ENCODE measurements at regions not wholly inside any gene's neighbourhood (a gene's known extent, or its start where the extent isn't known, plus 50 kb on each side); places are given as distances from the start of the nearest gene placed in this dataset.

DNA sequence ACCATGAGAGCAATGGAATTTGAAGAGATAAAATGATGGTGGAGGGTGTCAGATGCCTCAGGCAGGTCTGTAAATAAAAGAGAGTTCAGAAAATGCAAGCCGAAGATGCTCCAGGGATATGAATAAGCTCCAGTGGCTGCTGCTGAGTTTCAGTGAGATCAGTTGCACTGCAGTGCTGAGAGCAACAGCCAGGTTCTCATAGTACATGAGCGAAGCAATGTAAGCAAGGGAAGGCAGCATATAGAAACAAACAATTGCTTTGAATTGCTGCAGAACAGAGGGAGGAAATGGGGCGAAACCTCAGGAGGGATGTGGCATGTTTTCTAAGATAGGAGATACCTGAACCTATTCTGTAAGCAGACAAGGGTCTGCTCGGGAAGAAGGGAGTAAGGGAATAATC is 369.5 kb downstream of the AASDHPPT start:
- H3K4me3 ChIP-seq: no peak overlapping the region
- intact Hi-C loops (cut with micrococcal nuclease): no loop called here
- no peaks in the 10 kb centered on the region for H3K4me1 ChIP-seq (replicated peaks in 1 of 2; ENCODE audit: control insufficient read depth in 2 of 2, insufficient read depth in 2 of 2, low read length in 2 of 2)
- H3K36me3 ChIP-seq (ENCODE audit: control insufficient read depth, insufficient read depth, low read length): no peaks in the 10 kb centered on the region
- ChIA-PET POLR2A (no interaction called here), CTCF (ENCODE audit: low intra/inter-chr PET ratio) (no interaction called here)
- H3K9me1 ChIP-seq (ENCODE audit: control insufficient read depth, insufficient read depth, low read length): no peaks in the 10 kb centered on the region
- no peak overlapping the region for H3K4me2 ChIP-seq (ENCODE audit: insufficient read depth, low read length)
- H3K79me2 ChIP-seq (ENCODE audit: control insufficient read depth, insufficient read depth, low read length): no peaks in the 10 kb centered on the region
- 2% methylated on average over 4 of the region's 4 CpGs for WGBS (ENCODE audit: insufficient coverage, low coverage, missing lambda C conversion rate)
- H3K9ac ChIP-seq (ENCODE audit: insufficient read depth in 1 of 2, low read depth in 2 of 2, low read length in 2 of 2): no peak overlapping the region
- H2AFZ ChIP-seq (ENCODE audit: low read depth, low read length): no peak overlapping the region
- no peak for TF ChIP-seq PHF8 (IDR thresholded peaks at IDR 0.05; ENCODE audit: borderline replicate concordance, low read length)
- TF ChIP-seq, protein P1, sequence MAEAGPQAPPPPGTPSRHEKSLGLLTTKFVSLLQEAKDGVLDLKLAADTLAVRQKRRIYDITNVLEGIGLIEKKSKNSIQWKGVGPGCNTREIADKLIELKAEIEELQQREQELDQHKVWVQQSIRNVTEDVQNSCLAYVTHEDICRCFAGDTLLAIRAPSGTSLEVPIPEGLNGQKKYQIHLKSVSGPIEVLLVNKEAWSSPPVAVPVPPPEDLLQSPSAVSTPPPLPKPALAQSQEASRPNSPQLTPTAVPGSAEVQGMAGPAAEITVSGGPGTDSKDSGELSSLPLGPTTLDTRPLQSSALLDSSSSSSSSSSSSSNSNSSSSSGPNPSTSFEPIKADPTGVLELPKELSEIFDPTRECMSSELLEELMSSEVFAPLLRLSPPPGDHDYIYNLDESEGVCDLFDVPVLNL (CRISPR knock-in tag; IDR thresholded peaks at IDR 0.05; ENCODE audit: low read depth): no peak
- TF ChIP-seq ADNP (tag; IDR thresholded peaks at IDR 0.05): no peak
- no peak for TF ChIP-seq SIN3A (IDR thresholded peaks at IDR 0.05; ENCODE audit: borderline replicate concordance in 2 of 2, control insufficient read depth in 1 of 2, low read depth in 2 of 2, low read length in 2 of 2)
- TF ChIP-seq, protein P2, sequence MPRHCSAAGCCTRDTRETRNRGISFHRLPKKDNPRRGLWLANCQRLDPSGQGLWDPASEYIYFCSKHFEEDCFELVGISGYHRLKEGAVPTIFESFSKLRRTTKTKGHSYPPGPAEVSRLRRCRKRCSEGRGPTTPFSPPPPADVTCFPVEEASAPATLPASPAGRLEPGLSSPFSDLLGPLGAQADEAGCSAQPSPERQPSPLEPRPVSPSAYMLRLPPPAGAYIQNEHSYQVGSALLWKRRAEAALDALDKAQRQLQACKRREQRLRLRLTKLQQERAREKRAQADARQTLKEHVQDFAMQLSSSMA (CRISPR knock-in tag; IDR thresholded peaks at IDR 0.05): no peak
- no peak for TF ChIP-seq THRAP3 (IDR thresholded peaks at IDR 0.05; ENCODE audit: borderline replicate concordance)
- no peak for TF ChIP-seq HDGF (IDR thresholded peaks at IDR 0.05)
- TF ChIP-seq, protein P3, sequence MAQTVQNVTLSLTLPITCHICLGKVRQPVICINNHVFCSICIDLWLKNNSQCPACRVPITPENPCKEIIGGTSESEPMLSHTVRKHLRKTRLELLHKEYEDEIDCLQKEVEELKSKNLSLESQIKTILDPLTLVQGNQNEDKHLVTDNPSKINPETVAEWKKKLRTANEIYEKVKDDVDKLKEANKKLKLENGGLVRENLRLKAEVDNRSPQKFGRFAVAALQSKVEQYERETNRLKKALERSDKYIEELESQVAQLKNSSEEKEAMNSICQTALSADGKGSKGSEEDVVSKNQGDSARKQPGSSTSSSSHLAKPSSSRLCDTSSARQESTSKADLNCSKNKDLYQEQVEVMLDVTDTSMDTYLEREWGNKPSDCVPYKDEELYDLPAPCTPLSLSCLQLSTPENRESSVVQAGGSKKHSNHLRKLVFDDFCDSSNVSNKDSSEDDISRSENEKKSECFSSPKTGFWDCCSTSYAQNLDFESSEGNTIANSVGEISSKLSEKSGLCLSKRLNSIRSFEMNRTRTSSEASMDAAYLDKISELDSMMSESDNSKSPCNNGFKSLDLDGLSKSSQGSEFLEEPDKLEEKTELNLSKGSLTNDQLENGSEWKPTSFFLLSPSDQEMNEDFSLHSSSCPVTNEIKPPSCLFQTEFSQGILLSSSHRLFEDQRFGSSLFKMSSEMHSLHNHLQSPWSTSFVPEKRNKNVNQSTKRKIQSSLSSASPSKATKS (CRISPR knock-in tag; IDR thresholded peaks at IDR 0.05): no peak
- no peak for TF ChIP-seq ZNF12 (CRISPR knock-in tag; IDR thresholded peaks at IDR 0.05)
- TF ChIP-seq BRCA1 (IDR thresholded peaks at IDR 0.05): no peak
- TF ChIP-seq BRCA1 (CRISPR knock-in tag; IDR thresholded peaks at IDR 0.05): no peak
- no peak for TF ChIP-seq MCM2 (IDR thresholded peaks at IDR 0.05; ENCODE audit: low read depth)
- TF ChIP-seq, protein P4, sequence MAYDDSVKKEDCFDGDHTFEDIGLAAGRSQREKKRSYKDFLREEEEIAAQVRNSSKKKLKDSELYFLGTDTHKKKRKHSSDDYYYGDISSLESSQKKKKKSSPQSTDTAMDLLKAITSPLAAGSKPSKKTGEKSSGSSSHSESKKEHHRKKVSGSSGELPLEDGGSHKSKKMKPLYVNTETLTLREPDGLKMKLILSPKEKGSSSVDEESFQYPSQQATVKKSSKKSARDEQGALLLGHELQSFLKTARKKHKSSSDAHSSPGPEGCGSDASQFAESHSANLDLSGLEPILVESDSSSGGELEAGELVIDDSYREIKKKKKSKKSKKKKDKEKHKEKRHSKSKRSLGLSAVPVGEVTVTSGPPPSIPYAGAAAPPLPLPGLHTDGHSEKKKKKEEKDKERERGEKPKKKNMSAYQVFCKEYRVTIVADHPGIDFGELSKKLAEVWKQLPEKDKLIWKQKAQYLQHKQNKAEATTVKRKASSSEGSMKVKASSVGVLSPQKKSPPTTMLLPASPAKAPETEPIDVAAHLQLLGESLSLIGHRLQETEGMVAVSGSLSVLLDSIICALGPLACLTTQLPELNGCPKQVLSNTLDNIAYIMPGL (CRISPR knock-in tag; IDR thresholded peaks at IDR 0.05): no peak
- TF ChIP-seq PCBP2 (IDR thresholded peaks at IDR 0.05; ENCODE audit: low read depth, low read length, poor library complexity, severe bottlenecking): no peak
- no peak for TF ChIP-seq RBM25 (IDR thresholded peaks at IDR 0.05; ENCODE audit: low read depth, low read length, severe bottlenecking)
- no peak overlapping the region for H3K27ac ChIP-seq (ENCODE audit: extremely low read depth, low read depth, low read length)
- no peaks in the 10 kb centered on the region for H4K20me1 ChIP-seq (replicated peaks; ENCODE audit: control insufficient read depth, insufficient read depth, low read length)
- in situ Hi-C loops (cut with MboI): no loop called here
- BruUV-seq (replicated peaks): no TSS peak
- ATAC-seq (no peak), FAIRE-seq (no peak), DNase-seq (ENCODE audit: extremely low read depth in 1 of 4, low spot score in 3 of 4) (no peak)
- no peaks in the 10 kb centered on the region for H3K27me3 ChIP-seq (ENCODE audit: control insufficient read depth in 2 of 2, insufficient read depth in 2 of 2, low read length in 2 of 2)
- H3K9me3 ChIP-seq (replicated peaks; ENCODE audit: control insufficient read depth, insufficient read depth, low read depth, low read length): no peaks in the 10 kb centered on the region; the same call in 1 of the 2 replicates

Data from K562 (cell line).